ENCODE measurements at regions not wholly inside any gene's neighbourhood (a gene's known extent, or its start where the extent isn't known, plus 50 kb on each side); places are given as distances from the start of the nearest gene placed in this dataset.

GRCh38 chr5:51960617-51961121, 577.4 kb downstream of the ISL1 start:
- no peaks in the 10 kb centered on the region for H3K27me3 ChIP-seq (ENCODE audit: control insufficient read depth, insufficient read depth, low read length)
- H2AK5ac ChIP-seq (ENCODE audit: low read depth, low read length): no peak overlapping the region
- H3K4ac ChIP-seq (ENCODE audit: low read depth, low read length): no peak overlapping the region
- no peak overlapping the region for H2AFZ ChIP-seq (replicated peaks; ENCODE audit: low read length, poor library complexity)
- no peak overlapping the region for H2BK20ac ChIP-seq (ENCODE audit: low read depth, low read length)
- dilution Hi-C loops (cut with HindIII; ENCODE audit: low sequenced_read_pairs, unreplicated experiment) (no loop called here), intact Hi-C loops (cut with micrococcal nuclease) (no loop called here), in situ Hi-C loops (cut with MboI; ENCODE audit: low sequenced_read_pairs) (no loop called here)
- no peak for TF ChIP-seq FOS (IDR thresholded peaks at IDR 0.05; ENCODE audit: low read depth, low read length)
- TF ChIP-seq CEBPB (IDR thresholded peaks at IDR 0.05; ENCODE audit: low read depth, low read length): no peak
- TF ChIP-seq MXI1 (IDR thresholded peaks at IDR 0.05; ENCODE audit: borderline replicate concordance, low read depth, low read length): no peak
- TF ChIP-seq CTCF (conservative IDR thresholded peaks at IDR 0.05; ENCODE audit: low read depth, low read length): no peak
- TF ChIP-seq MAFK (IDR thresholded peaks at IDR 0.05; ENCODE audit: low read depth, low read length): no peak
- TF ChIP-seq MAZ (IDR thresholded peaks at IDR 0.05; ENCODE audit: borderline replicate concordance, low read depth, low read length): no peak
- no peak for TF ChIP-seq CHD1 (IDR thresholded peaks at IDR 0.05; ENCODE audit: low read depth, low read length)
- no peak overlapping the region for H3K27ac ChIP-seq (ENCODE audit: insufficient read depth, low read length)
- H3K9me3 ChIP-seq (ENCODE audit: control insufficient read depth, insufficient read depth, low read length): no peaks in the 10 kb centered on the region
- no TSS peak for BruUV-seq (replicated peaks)
- H3K4me2 ChIP-seq (ENCODE audit: low read depth, low read length): no peak overlapping the region
- H3K56ac ChIP-seq (ENCODE audit: extremely low read depth, insufficient read depth, low read length): no peak overlapping the region
- no peaks in the 10 kb centered on the region for H4K20me1 ChIP-seq (ENCODE audit: insufficient read depth, low read length)
- ChIA-PET POLR2A (ENCODE audit: unreplicated experiment) (no interaction called here), CTCF (no interaction called here)
- H3K9ac ChIP-seq (ENCODE audit: low read depth, low read length): no peak overlapping the region
- no peak overlapping the region for H4K5ac ChIP-seq (ENCODE audit: low read depth, low read length)
- no peak overlapping the region for H2AK9ac ChIP-seq (replicated peaks; ENCODE audit: low read depth, low read length, poor library complexity)
- no peaks in the 10 kb centered on the region for H3K36me3 ChIP-seq (ENCODE audit: control insufficient read depth, insufficient read depth, low read length)
- no peak overlapping the region for H3K4me3 ChIP-seq (ENCODE audit: insufficient read depth, low read depth, low read length)
- no peak overlapping the region for H3K18ac ChIP-seq (ENCODE audit: low read depth, low read length)
- no peak overlapping the region for H4K8ac ChIP-seq (ENCODE audit: low read depth in 2 of 2, low read length in 2 of 2)
- ATAC-seq (ENCODE audit: low read depth) (no peak), DNase-seq (no peak)
- no peak overlapping the region for H4K91ac ChIP-seq (ENCODE audit: insufficient read depth, low read depth, low read length)
- no peak overlapping the region for H2BK15ac ChIP-seq (ENCODE audit: low read depth, low read length)
- no CpG with 5 or more reads among the region's 2 CpGs for WGBS, 2 experiments (ENCODE audit: extremely low coverage in 2 of 2, insufficient read length in 1 of 2)
- H3K4me1 ChIP-seq (ENCODE audit: control insufficient read depth, insufficient read depth, low read length): no peaks in the 10 kb centered on the region
- no peak overlapping the region for H3K23ac ChIP-seq (ENCODE audit: low read depth, low read length)
- H2BK5ac ChIP-seq (ENCODE audit: low read depth, low read length, poor library complexity, severe bottlenecking): no peak overlapping the region
- H2BK120ac ChIP-seq (ENCODE audit: low read depth, low read length): no peak overlapping the region
- no peaks in the 10 kb centered on the region for H3K79me1 ChIP-seq (ENCODE audit: low read depth in 1 of 2, low read length in 2 of 2)
- H3K9me1 ChIP-seq (ENCODE audit: insufficient read depth, low read length): no peaks in the 10 kb centered on the region
- H3K14ac ChIP-seq (replicated peaks; ENCODE audit: low read depth, low read length): no peak overlapping the region

All from IMR-90 (cell line).